ENCODE measurements at regions not wholly inside any gene's neighbourhood (a gene's known extent, or its start where the extent isn't known, plus 50 kb on each side); places are given as distances from the start of the nearest gene placed in this dataset.

GRCh38 chr6:131393433-131393832 lies 179.6 kb upstream of the ARG1 start:
- no peak overlapping the region for H3K4me3 Mint-ChIP-seq
- no peaks in the 10 kb centered on the region for H3K27me3 Mint-ChIP-seq
- no peak for DNase-seq
- no peak overlapping the region for H3K27ac Mint-ChIP-seq
- H3K36me3 Mint-ChIP-seq, result peaks cover 39% of the 10 kb centered on the region
- peaks cover 2% of the 10 kb centered on the region for H3K4me1 Mint-ChIP-seq
- POLR2A ChIA-PET, result no interaction called here
- ATAC-seq (ENCODE audit: low read depth), result no peak
- H3K9me3 Mint-ChIP-seq, result peaks cover 8% of the 10 kb centered on the region

DNA sequence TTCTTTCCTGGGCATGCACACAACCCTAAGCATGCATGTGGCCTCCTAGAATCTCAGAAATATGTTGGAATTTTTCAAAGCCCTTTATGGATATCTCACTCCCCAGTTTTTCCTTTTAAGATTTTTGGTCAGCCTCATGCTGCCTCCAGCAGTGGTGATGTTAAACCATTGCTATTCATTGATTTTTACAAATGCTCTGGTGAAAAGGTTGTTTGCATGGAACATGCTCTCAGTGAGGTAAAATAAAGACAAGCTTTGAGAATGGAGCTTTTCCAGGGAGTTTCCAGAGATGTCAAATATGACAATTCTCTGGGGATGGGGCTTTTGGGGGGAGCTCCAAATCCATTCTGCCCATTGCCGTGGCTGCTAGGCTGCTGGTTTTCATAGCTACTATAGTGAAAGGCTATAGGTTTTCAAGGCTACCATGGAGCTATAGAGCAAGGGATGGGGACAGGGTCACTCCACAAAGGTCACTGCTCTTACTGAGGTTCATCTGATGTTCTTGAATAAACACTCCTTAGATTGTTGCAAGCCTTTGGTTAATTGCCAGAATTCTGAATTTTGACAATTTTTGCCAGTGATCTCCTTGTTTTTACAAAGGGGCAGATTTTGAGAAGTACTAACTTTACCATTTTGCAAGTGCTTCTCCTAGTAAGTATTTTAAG lies 178.1 kb upstream of the ARG1 start:
- Mint-ChIP-seq H3K36me3 (peaks cover 43% of the 10 kb centered on the region), H3K27me3 (no peaks in the 10 kb centered on the region), H3K9me3 (peaks cover 8% of the 10 kb centered on the region), H3K4me3 (no peak overlapping the region), H3K4me1 (peaks cover 2% of the 10 kb centered on the region), H3K27ac (no peak overlapping the region)
- POLR2A ChIA-PET, result no interaction called here
- DNase-seq, result no peak
- no peak for ATAC-seq (ENCODE audit: low read depth)

GRCh38 chr6:131398176-131398575 lies 174.8 kb upstream of the ARG1 start:
- H3K9me3 Mint-ChIP-seq, result peaks cover 21% of the 10 kb centered on the region
- peaks cover 11% of the 10 kb centered on the region for H3K4me1 Mint-ChIP-seq
- DNase-seq (no peak), ATAC-seq (ENCODE audit: low read depth) (no peak)
- no peaks in the 10 kb centered on the region for H3K27me3 Mint-ChIP-seq
- POLR2A ChIA-PET, result no interaction called here
- H3K36me3 Mint-ChIP-seq, result peaks cover 44% of the 10 kb centered on the region
- H3K4me3 Mint-ChIP-seq, result no peak overlapping the region
- no peak overlapping the region for H3K27ac Mint-ChIP-seq

- ATAC-seq (ENCODE audit: low read depth), result no peak
- H3K27ac Mint-ChIP-seq, result no peak overlapping the region
- H3K27me3 Mint-ChIP-seq, result no peaks in the 10 kb centered on the region
- H3K9me3 Mint-ChIP-seq, result peaks cover 20% of the 10 kb centered on the region
- POLR2A ChIA-PET, result no interaction called here
- H3K36me3 Mint-ChIP-seq, result peaks cover 41% of the 10 kb centered on the region
- no peak overlapping the region for H3K4me3 Mint-ChIP-seq
- DNase-seq, result no peak
- H3K4me1 Mint-ChIP-seq, result peaks cover 9% of the 10 kb centered on the region
Observed at GRCh38 chr6:131399433-131399832, 173.6 kb upstream of the ARG1 start.

GRCh38 chr6:131400054-131400778 lies 172.8 kb upstream of the ARG1 start:
- no peak for ATAC-seq (ENCODE audit: low read depth)
- Mint-ChIP-seq H3K4me3 (no peak overlapping the region), H3K27ac (no peak overlapping the region), H3K36me3 (peaks cover 36% of the 10 kb centered on the region), H3K27me3 (no peaks in the 10 kb centered on the region), H3K4me1 (peaks cover 9% of the 10 kb centered on the region), H3K9me3 (peaks cover 20% of the 10 kb centered on the region)
- POLR2A ChIA-PET, result no interaction called here
- no peak for DNase-seq

DNA sequence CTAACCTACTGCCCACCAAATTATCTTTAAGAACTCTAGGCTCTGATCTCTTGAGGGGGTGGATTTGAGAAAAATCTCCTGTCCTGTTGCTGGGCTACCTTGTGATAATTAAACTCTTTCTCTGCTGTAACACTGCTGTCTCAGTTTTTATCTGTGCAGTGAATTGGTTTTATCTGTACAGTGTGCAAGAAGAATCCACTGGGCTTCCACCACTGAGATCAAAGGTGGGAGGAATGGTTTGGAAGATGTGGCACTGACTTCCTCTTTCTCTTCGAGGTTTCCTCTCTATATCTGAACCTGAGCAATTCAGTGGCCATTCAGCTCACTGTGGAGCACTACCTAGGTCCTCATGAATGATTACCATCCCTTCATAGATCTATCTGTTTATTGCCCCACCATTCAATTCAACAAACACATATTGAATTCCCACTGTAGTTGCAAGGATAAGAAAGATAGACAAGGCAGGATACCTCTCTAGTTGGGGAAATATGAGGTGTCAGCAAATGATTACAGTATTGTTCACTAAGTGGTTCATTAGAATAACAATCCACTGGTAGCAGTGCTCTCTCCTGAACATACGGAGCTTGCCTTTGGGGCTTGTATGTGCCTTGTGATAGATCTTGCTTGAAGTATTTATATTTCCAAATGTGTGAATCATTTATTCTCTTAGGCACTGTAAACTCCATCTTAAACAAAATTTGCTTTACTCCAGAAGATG lies 172.1 kb upstream of the ARG1 start:
- no peak overlapping the region for H3K27ac Mint-ChIP-seq
- POLR2A ChIA-PET, result no interaction called here
- no peaks in the 10 kb centered on the region for H3K27me3 Mint-ChIP-seq
- peaks cover 40% of the 10 kb centered on the region for H3K36me3 Mint-ChIP-seq
- no peak for DNase-seq
- ATAC-seq (ENCODE audit: low read depth), result no peak
- H3K9me3 Mint-ChIP-seq, result peaks cover 26% of the 10 kb centered on the region
- peaks cover 9% of the 10 kb centered on the region for H3K4me1 Mint-ChIP-seq
- H3K4me3 Mint-ChIP-seq, result no peak overlapping the region

DNA sequence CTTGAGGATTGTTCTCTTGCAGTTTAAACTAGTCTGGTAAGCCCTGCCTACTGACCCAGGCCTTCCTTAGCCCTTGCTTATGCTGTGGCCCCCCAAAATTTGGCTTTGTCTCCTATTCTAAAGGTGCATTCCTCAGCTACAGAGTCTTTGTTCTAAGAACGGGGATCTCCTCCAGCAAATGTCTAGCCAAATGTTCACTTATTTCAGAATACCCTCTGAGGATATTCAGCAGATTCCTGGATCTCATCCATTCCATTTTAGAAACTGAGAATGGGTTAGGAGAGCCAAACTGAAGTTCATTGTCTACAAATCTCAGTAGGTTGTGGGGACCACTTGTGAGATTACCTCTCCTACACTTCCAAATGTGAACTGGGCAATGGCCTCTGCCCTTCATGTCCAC lies 164.2 kb upstream of the ARG1 start:
- ATAC-seq (ENCODE audit: low read depth), result no peak
- Mint-ChIP-seq H3K4me3 (no peak overlapping the region), H3K27ac (no peak overlapping the region), H3K27me3 (no peaks in the 10 kb centered on the region), H3K9me3 (peaks cover 20% of the 10 kb centered on the region), H3K4me1 (no peaks in the 10 kb centered on the region), H3K36me3 (peaks cover 38% of the 10 kb centered on the region)
- POLR2A ChIA-PET, result no interaction called here
- DNase-seq, result no peak

GRCh38 chr6:131410785-131411184 lies 162.2 kb upstream of the ARG1 start:
- POLR2A ChIA-PET, result no interaction called here
- H3K27me3 Mint-ChIP-seq, result no peaks in the 10 kb centered on the region

DNA sequence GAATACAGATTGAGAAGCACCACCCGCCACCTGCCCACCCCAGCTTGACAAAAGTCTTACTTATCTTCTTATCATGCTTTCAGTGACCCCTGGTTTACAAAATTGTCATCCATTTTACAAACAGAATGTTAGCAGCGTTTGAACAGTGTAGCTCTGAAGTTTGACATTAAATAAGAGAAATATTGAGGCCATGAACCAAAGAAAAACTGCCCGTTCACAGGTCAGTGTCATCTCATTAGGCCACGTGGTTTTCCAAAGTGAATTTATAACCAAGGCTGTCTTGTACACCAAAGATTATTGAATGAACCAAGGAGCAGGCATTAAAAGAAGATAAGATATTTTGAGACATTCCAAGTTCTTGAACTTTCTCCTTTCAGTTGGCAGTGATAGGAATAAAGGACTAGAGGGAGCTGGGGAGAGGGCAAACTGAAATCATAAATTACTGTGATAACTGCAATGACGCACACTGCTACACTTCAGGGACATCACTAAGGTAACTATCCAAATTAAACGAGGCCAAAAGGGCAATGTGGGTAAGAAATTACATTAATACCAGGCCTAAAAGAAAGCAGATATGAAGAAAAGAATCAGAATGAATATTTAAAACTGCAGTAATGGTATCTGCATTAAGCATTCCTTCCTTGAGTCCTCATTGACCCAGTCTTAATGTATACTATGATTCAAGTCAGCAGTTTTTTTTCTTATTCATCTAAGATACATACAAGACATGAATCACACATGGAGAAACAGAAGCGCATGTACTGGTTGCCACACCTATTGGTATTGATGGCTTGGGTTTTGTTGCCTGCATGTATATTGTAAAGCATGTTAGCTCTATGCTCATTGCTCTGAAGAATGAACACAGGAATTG lies 159.8 kb upstream of the ARG1 start:
- Mint-ChIP-seq H3K27me3 (no peaks in the 10 kb centered on the region), H3K9me3 (peaks cover 12% of the 10 kb centered on the region), H3K36me3 (peaks cover 37% of the 10 kb centered on the region), H3K4me1 (no peaks in the 10 kb centered on the region), H3K27ac (no peak overlapping the region), H3K4me3 (no peak overlapping the region)
- DNase-seq, result no peak
- no peak for ATAC-seq (ENCODE audit: low read depth)
- POLR2A ChIA-PET, result no interaction called here

More at GRCh38 chr6:131410785-131411184, 162.2 kb upstream of the ARG1 start:
- ATAC-seq (ENCODE audit: low read depth) (no peak), DNase-seq (no peak)
- Mint-ChIP-seq H3K9me3 (peaks cover 14% of the 10 kb centered on the region), H3K4me3 (no peak overlapping the region), H3K36me3 (peaks cover 34% of the 10 kb centered on the region), H3K4me1 (no peaks in the 10 kb centered on the region), H3K27ac (no peak overlapping the region)

- DNase-seq, result no peak
- H3K9me3 Mint-ChIP-seq, result peaks cover 12% of the 10 kb centered on the region
- H3K27me3 Mint-ChIP-seq, result no peaks in the 10 kb centered on the region
- ATAC-seq (ENCODE audit: low read depth), result no peak
- H3K4me1 Mint-ChIP-seq, result peaks cover under 1% of the 10 kb centered on the region
- POLR2A ChIA-PET, result no interaction called here
- H3K36me3 Mint-ChIP-seq, result peaks cover 37% of the 10 kb centered on the region
- no peak overlapping the region for H3K27ac Mint-ChIP-seq
- H3K4me3 Mint-ChIP-seq, result no peak overlapping the region
Observed at GRCh38 chr6:131413831-131414191, 159.2 kb upstream of the ARG1 start.

- H3K4me3 Mint-ChIP-seq, result no peak overlapping the region
- H3K27me3 Mint-ChIP-seq, result no peaks in the 10 kb centered on the region
- H3K27ac Mint-ChIP-seq, result no peak overlapping the region
- DNase-seq (no peak), ATAC-seq (ENCODE audit: low read depth) (no peak)
- peaks cover 2% of the 10 kb centered on the region for H3K4me1 Mint-ChIP-seq
- POLR2A ChIA-PET, result no interaction called here
- H3K9me3 Mint-ChIP-seq, result peaks cover 12% of the 10 kb centered on the region
- peaks cover 40% of the 10 kb centered on the region for H3K36me3 Mint-ChIP-seq
Observed at GRCh38 chr6:131414956-131415355, 158.1 kb upstream of the ARG1 start.

GRCh38 chr6:131418441-131418840 lies 154.6 kb upstream of the ARG1 start:
- DNase-seq (no peak), ATAC-seq (ENCODE audit: low read depth) (no peak)
- Mint-ChIP-seq H3K36me3 (peaks cover 43% of the 10 kb centered on the region), H3K4me3 (no peak overlapping the region), H3K9me3 (peaks cover 2% of the 10 kb centered on the region), H3K27ac (no peak overlapping the region), H3K27me3 (no peaks in the 10 kb centered on the region), H3K4me1 (peaks cover 5% of the 10 kb centered on the region)
- POLR2A ChIA-PET, result no interaction called here

GRCh38 chr6:131419702-131420101 lies 153.3 kb upstream of the ARG1 start:
- ATAC-seq (ENCODE audit: low read depth), result no peak
- peaks cover 2% of the 10 kb centered on the region for H3K9me3 Mint-ChIP-seq
- H3K4me1 Mint-ChIP-seq, result peaks cover 5% of the 10 kb centered on the region

More at GRCh38 chr6:131419702-131420101, 153.3 kb upstream of the ARG1 start:
- Mint-ChIP-seq H3K4me3 (no peak overlapping the region), H3K27ac (no peak overlapping the region), H3K36me3 (peaks cover 43% of the 10 kb centered on the region), H3K27me3 (no peaks in the 10 kb centered on the region)
- POLR2A ChIA-PET, result no interaction called here
- no peak for DNase-seq

All from activated naive CD8-positive, alpha-beta T cell treated with anti-CD3 and anti-CD28 coated beads, Interleukin-2, amount 10 ng/mL, durations not matched to agents 7 days and 5 days (primary cell).